OCI-LY1 (cell line): ENCODE measurements at regions not wholly inside any gene's neighbourhood (a gene's known extent, or its start where the extent isn't known, plus 50 kb on each side); places are given as distances from the start of the nearest gene placed in this dataset.

Experiments used
- H2AFZ ChIP-seq: fragments of 200-600 bp; sonication (generic), shearing (Covaris generic); 2 replicates; pipeline ENCODE4 v1.6.0; 2014; ENCODE audit warnings: antibody characterized with exemption, mild to moderate bottlenecking, low read length
- H3F3A ChIP-seq: fragments of 200-600 bp; sonication (generic), shearing (Covaris generic); 2 replicates; pipeline ENCODE4 v1.6.0; 2014; ENCODE audit warnings: mild to moderate bottlenecking, antibody characterized with exemption, low read length, moderate library complexity; ENCODE audit not compliant: insufficient read depth
- H3K27ac ChIP-seq: fragments of 200-600 bp; sonication (generic); 2 replicates; pipeline ENCODE4 v1.5.1; 2014; ENCODE audit warnings: low read length, mixed run types, mild to moderate bottlenecking, low read depth; ENCODE audit not compliant: poor library complexity, severe bottlenecking
- H3K27me3 ChIP-seq: fragments of 200-600 bp; sonication (generic); 2 replicates; pipeline ENCODE4 v1.6.0; 2014; ENCODE audit warnings: antibody characterized with exemption, mild to moderate bottlenecking, low read length, moderate library complexity; ENCODE audit not compliant: insufficient read depth
- H3K36me3 ChIP-seq: fragments of 200-600 bp; sonication (generic); 2 replicates; pipeline ENCODE4 v1.6.1; 2014; ENCODE audit warnings: mild to moderate bottlenecking, antibody characterized with exemption, low read length, moderate library complexity, mixed read lengths; ENCODE audit not compliant: insufficient read depth
- H3K4me1 ChIP-seq: fragments of 200-600 bp; sonication (generic); 2 replicates; pipeline ENCODE4 v1.5.1; 2014; ENCODE audit warnings: mild to moderate bottlenecking, low read length, moderate library complexity; ENCODE audit not compliant: insufficient read depth, severe bottlenecking
- H3K4me2 ChIP-seq: fragments of 200-600 bp; sonication (generic), shearing (Covaris generic); 2 replicates; pipeline ENCODE4 v1.6.1; 2014; ENCODE audit warnings: low read length
- H3K4me3 ChIP-seq: fragments of 200-600 bp; sonication (generic); 2 replicates; pipeline ENCODE4 v1.5.1; 2014; ENCODE audit warnings: low read length, low read depth, mild to moderate bottlenecking, mixed read lengths; ENCODE audit not compliant: poor library complexity, severe bottlenecking
- H3K79me2 ChIP-seq: fragments of 200-600 bp; shearing (Covaris generic); 2 replicates; pipeline ENCODE4 v1.6.1; 2016; ENCODE audit warnings: mixed run types, low read length, mixed read lengths; ENCODE audit not compliant: insufficient read depth
- H3K9ac ChIP-seq: fragments of 200-600 bp; sonication (generic), shearing (Covaris generic); 2 replicates; pipeline ENCODE4 v1.6.1; 2014; ENCODE audit warnings: mild to moderate bottlenecking, low read length, mixed read lengths
- H3K9me2 ChIP-seq: fragments of 200-600 bp; sonication (generic), shearing (Covaris generic); 2 replicates; pipeline ENCODE4 v1.6.1; 2014; ENCODE audit warnings: low read depth, mild to moderate bottlenecking, low read length, mixed read lengths
- H3K9me3 ChIP-seq: fragments of 200-600 bp; shearing (Covaris generic); 2 replicates; pipeline ENCODE4 v1.6.1; 2014; ENCODE audit warnings: low read length, mixed read lengths
- H4K20me1 ChIP-seq: fragments of 200-600 bp; sonication (generic), shearing (Covaris generic); 2 replicates; pipeline ENCODE4 v1.6.0; 2016; ENCODE audit warnings: mild to moderate bottlenecking, low read length; ENCODE audit not compliant: insufficient read depth
- EZH2 ChIP-seq: fragments of 200-600 bp; sonication (generic), shearing (Covaris generic); IDR thresholded peaks from 2 replicates; pipeline ENCODE4 v1.8.0; 2017; ENCODE audit warnings: borderline replicate concordance, mixed run types, mild to moderate bottlenecking, antibody characterized with exemption, low read length, moderate library complexity, mixed read lengths
- TF ChIP-seq, protein P1 (sequence below): fragments of 200-600 bp; sonication (generic), shearing (Covaris generic); IDR thresholded peaks from 2 replicates; pipeline ENCODE4 v1.5.1; 2017; ENCODE audit warnings: mild to moderate bottlenecking, antibody characterized with exemption, low read length, moderate library complexity, mixed read lengths

DNA sequence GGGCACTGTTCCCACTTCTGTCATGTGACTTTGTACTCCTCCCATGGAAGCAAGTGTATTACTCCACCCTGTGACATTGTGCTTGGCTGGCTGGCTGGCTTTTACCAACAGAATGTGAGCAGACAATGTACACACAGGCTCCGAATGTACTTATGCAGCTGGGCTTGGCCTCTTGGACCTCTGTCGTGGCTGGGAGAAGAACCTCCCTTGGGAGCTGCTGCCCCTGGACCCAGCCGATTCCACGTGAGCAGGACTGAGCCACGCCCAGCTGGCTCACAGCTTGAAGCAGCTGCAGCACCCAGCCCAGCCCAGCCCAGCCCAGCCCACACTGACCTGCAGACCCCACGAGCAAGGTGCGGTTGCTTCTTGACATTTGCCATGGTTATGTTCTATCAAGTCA, 177.5 kb downstream of the RBFOX3 start:
- Histone ChIP-seq H3K4me2 (no peak overlapping the region), H3K9me2 (no peaks in the 10 kb centered on the region), H3K4me3 (no peak overlapping the region), H3K36me3 (no peaks in the 10 kb centered on the region), H3K9me3 (no peaks in the 10 kb centered on the region), H3F3A (no peaks in the 10 kb centered on the region), H2AFZ (no peak overlapping the region), H3K27me3 (no peaks in the 10 kb centered on the region), H4K20me1 (no peaks in the 10 kb centered on the region), H3K4me1 (no peaks in the 10 kb centered on the region), H3K9ac (no peak overlapping the region), H3K27ac (no peak overlapping the region), H3K79me2 (no peaks in the 10 kb centered on the region)
- TF ChIP-seq, protein P1, sequence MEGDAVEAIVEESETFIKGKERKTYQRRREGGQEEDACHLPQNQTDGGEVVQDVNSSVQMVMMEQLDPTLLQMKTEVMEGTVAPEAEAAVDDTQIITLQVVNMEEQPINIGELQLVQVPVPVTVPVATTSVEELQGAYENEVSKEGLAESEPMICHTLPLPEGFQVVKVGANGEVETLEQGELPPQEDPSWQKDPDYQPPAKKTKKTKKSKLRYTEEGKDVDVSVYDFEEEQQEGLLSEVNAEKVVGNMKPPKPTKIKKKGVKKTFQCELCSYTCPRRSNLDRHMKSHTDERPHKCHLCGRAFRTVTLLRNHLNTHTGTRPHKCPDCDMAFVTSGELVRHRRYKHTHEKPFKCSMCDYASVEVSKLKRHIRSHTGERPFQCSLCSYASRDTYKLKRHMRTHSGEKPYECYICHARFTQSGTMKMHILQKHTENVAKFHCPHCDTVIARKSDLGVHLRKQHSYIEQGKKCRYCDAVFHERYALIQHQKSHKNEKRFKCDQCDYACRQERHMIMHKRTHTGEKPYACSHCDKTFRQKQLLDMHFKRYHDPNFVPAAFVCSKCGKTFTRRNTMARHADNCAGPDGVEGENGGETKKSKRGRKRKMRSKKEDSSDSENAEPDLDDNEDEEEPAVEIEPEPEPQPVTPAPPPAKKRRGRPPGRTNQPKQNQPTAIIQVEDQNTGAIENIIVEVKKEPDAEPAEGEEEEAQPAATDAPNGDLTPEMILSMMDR: no peak
- TF ChIP-seq EZH2: no peak

DNA sequence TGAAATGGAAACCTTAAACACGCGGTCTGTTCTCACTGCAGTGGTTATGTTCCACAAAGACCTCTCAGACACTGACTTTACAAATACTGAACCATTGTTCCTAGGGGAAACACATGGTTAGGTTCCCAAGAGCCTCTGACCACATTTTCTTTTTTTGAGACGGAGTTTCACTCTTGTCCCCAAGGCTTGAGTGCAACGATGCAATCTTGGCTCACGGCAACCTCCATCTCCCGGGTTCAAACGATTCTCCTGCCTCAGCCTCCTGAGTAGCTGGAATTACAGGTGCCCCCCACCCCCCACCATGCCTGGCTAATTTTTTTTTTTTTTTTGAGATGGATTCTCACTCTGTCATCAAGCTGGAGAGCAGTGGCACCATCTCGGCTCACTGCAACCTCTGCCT, 179.7 kb downstream of the RBFOX3 start:
- Histone ChIP-seq H3K4me1 (no peaks in the 10 kb centered on the region), H3K27ac (no peak overlapping the region), H3K9me2 (no peaks in the 10 kb centered on the region), H3K9ac (no peak overlapping the region), H3K4me3 (no peak overlapping the region), H3K27me3 (no peaks in the 10 kb centered on the region), H2AFZ (no peak overlapping the region), H4K20me1 (no peaks in the 10 kb centered on the region), H3K79me2 (no peaks in the 10 kb centered on the region), H3K9me3 (no peaks in the 10 kb centered on the region), H3F3A (no peaks in the 10 kb centered on the region), H3K36me3 (no peaks in the 10 kb centered on the region), H3K4me2 (no peak overlapping the region)
- TF ChIP-seq, protein P1: no peak
- TF ChIP-seq EZH2: no peak

DNA sequence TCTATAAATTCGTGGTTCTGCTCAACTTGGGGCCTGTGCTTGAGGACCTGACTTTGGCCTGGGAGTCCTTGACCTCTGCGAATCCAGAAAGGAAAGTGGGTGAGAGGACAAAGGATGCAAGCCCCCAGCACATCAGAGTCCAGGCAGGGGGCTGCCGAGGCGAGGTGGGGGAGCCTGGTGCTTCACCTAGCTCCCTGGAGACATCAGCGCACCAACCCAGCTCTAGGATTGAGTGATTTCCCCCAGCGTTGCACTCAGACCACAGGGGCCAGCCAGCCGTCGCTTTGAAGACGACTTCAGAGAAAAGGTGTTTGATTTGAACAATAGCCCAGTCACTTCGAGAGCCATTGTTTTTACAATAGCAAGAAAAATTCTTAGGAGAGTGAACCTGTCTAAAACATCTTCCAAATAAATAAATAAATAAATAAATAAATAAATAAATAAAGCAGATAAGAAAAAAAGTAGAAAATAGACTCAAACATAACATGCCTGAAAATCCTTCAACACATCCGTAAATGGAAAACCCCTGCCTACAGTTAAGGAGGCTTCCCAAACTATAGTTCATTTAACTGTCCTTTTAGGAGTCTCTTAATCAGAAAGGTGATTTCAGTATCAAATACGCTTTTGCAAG, 180.9 kb downstream of the RBFOX3 start:
- H3K27ac ChIP-seq: no peak overlapping the region
- H3K9me2 ChIP-seq: no peaks in the 10 kb centered on the region
- no peak overlapping the region for H3K4me3 ChIP-seq
- no peaks in the 10 kb centered on the region for H3F3A ChIP-seq
- H3K4me2 ChIP-seq: no peak overlapping the region
- no peaks in the 10 kb centered on the region for H3K4me1 ChIP-seq
- H3K9me3 ChIP-seq: no peaks in the 10 kb centered on the region
- H3K9ac ChIP-seq: no peak overlapping the region
- no peaks in the 10 kb centered on the region for H4K20me1 ChIP-seq
- H3K27me3 ChIP-seq: no peaks in the 10 kb centered on the region
- H3K79me2 ChIP-seq: no peaks in the 10 kb centered on the region
- H3K36me3 ChIP-seq: no peaks in the 10 kb centered on the region
- no peak overlapping the region for H2AFZ ChIP-seq
- TF ChIP-seq, protein P1: no peak
- TF ChIP-seq EZH2: no peak
